NB4 (cell line): ENCODE measurements at regions not wholly inside any gene's neighbourhood (a gene's known extent, or its start where the extent isn't known, plus 50 kb on each side); places are given as distances from the start of the nearest gene placed in this dataset.

Experiments
- DNase-seq: peaks from one replicate; pipeline ENCODE4 v3.0.0; 2010; ENCODE audit warnings: low read depth
- H3K4me3 ChIP-seq: one replicate; pipeline ENCODE4 v1.5.1; 2011; ENCODE audit warnings: mild to moderate bottlenecking, low read depth, low read length, moderate library complexity
- MYC ChIP-seq: IDR thresholded peaks from 2 replicates; pipeline ENCODE4 v1.6.1; 2011; ENCODE audit warnings: low read depth, low read length
- POLR2A ChIP-seq: IDR thresholded peaks from 2 replicates; pipeline ENCODE4 v1.6.1; 2011; ENCODE audit warnings: mild to moderate bottlenecking; ENCODE audit not compliant: insufficient read length; ENCODE audit errors: extremely low read depth
- TF ChIP-seq, protein P1 (sequence below): IDR thresholded peaks from one replicate; pipeline ENCODE4 v1.5.1; 2012; ENCODE audit warnings: low read depth, low read length
- TF ChIP-seq, protein P2 (sequence below): IDR thresholded peaks from 2 replicates; pipeline ENCODE4 v1.6.1; 2011; ENCODE audit warnings: low read depth, low read length

DNA sequence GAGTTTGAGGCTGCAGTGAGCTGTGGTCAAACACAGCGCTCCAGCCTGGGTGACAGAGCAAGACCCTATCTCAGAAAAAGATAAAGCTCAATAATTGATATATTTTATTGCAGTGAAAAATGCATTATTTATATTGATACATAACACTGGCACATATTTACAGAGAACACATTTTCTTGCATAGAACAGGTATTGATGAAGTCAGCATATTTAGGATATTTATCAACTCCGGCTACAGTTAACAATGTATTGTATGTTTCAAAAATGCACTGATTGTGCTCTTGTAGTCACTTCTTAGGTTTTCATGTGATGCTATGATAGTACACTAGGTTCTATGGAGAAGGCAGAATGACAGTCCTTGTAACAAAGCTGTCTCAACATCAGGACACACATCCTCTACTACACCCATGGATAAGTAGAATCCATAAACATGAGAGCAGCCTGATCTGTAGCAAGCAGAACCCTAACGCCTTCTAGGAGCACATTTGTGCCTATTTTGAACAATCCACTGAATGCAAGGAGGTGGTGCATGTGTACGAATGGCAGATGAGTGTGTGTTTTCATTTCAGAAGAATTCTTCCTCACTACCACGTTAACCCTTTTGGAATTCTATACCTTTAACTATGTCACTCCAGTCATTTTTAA lies 586.1 kb upstream of the CELF2 start:
- DNase-seq: no peak
- H3K4me3 ChIP-seq: no peak overlapping the region
- TF ChIP-seq MYC: no peak
- TF ChIP-seq, protein P1, sequence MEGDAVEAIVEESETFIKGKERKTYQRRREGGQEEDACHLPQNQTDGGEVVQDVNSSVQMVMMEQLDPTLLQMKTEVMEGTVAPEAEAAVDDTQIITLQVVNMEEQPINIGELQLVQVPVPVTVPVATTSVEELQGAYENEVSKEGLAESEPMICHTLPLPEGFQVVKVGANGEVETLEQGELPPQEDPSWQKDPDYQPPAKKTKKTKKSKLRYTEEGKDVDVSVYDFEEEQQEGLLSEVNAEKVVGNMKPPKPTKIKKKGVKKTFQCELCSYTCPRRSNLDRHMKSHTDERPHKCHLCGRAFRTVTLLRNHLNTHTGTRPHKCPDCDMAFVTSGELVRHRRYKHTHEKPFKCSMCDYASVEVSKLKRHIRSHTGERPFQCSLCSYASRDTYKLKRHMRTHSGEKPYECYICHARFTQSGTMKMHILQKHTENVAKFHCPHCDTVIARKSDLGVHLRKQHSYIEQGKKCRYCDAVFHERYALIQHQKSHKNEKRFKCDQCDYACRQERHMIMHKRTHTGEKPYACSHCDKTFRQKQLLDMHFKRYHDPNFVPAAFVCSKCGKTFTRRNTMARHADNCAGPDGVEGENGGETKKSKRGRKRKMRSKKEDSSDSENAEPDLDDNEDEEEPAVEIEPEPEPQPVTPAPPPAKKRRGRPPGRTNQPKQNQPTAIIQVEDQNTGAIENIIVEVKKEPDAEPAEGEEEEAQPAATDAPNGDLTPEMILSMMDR: no peak
- no peak for TF ChIP-seq POLR2A
- TF ChIP-seq, protein P2, sequence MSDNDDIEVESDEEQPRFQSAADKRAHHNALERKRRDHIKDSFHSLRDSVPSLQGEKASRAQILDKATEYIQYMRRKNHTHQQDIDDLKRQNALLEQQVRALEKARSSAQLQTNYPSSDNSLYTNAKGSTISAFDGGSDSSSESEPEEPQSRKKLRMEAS: no peak

DNA sequence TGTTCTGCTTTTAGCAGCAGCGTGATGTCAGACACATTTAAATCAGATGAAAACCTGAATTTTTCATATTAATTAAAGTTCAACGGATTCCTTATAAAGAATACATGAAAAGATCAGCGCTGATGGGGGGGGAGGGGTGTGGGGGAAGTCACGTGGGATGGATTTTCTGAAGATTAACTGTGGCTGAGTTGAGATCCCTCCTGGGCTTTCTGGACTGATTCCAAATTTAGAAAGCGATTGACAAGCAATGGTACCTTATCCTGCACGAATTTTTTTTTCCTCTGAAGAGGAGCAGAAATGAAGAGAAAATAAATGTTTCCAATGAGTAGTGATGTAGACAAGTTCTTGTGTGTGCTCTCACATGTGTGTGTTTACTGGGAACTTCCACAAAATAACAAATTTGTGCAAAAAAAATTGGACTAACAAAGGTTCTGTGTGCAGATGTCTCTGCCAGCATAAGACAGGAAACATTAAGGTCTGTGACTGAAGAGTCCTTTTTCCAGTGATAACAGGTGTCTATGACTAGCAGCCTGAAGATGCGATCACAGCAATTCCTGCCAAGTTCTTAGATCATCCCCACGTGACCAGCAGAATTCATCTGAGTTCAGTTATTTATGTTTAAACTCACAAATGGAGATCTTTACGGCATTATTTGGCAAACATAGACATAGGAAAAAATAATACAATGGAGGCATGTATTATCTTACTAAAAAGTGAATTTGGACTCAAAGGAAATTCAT lies 585.2 kb upstream of the CELF2 start:
- no peak overlapping the region for H3K4me3 ChIP-seq
- TF ChIP-seq, protein P2: no peak
- TF ChIP-seq, protein P1: no peak
- TF ChIP-seq MYC (no peak), POLR2A (no peak)
- no peak for DNase-seq

DNA sequence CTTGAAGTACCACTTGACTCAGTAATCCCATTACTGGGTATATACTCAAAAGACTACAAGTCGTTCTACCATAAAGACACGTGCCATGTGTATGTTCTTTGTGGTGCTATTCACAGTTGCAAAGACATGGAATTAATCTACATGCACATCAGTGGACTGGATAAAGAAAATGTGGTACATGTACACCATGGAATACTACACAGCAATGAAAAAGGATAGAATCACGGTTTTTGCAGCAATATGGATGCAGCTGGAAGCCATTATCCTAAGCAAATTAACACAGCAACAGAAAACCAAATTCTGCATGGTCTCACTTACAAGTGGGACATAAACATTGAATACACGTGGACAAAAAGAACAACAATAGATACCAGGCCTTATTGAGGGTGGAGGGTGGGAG lies 583.4 kb upstream of the CELF2 start:
- DNase-seq: no peak
- TF ChIP-seq MYC (no peak), POLR2A (no peak)
- TF ChIP-seq, protein P1: no peak
- TF ChIP-seq, protein P2: no peak
- no peak overlapping the region for H3K4me3 ChIP-seq

DNA sequence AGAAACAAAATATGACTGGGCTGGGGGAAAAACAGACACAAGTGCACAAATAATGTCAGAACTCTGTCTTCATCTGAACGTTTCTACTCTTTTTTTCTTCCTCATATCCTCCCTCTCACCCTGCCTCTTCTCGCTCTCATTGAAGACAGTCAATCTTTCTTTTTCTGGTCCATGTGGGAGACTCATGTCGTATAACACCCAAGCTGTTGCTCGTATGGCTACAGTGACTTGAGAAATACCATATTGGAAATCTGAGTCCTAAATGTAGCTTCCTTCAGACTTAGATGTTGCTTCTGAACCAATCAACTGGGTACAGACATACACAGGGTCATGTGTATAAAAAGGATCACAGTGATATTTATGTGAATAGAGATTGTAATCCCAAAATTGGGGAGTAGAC lies 579.8 kb upstream of the CELF2 start:
- TF ChIP-seq POLR2A (no peak), MYC (no peak)
- TF ChIP-seq, protein P2: no peak
- TF ChIP-seq, protein P1: no peak
- no peak for DNase-seq
- H3K4me3 ChIP-seq: no peak overlapping the region

DNA sequence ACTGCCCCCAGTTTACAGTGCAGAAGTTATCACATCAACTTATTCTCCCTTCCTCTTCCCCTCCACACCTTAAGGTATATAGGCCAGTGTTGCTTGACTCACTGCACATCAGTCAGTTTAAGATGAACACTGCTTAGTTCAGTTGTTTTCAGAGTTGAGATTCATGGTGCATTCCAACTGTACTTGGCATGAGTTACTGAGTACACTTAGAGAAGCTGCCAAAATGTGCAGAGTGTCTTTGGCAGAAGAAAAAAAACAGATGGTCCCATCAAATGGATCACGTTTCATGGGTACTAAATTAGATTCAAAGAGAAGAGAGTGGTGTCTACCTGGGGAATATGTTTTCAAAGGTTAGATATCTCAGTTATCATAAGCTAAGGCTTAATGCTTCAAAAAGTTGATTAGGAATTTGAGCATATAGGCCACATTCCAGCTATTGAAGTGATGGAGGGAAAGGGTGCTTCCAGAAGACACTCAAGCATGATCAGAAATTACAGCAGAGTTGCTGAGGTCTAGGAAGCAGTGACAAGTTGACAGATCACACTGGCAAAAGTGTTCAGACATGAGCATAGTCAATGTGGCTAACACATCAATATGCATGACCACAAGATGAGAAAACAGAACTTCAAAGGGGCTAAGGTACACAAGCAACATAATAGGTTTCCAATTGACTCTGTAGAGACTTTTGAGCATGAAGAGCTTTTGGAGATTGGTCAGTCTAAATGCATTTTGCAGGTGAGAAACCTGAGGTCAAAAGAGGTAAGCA lies 579.2 kb upstream of the CELF2 start:
- TF ChIP-seq MYC (no peak), POLR2A (no peak)
- TF ChIP-seq, protein P1: no peak
- TF ChIP-seq, protein P2: no peak
- DNase-seq: no peak
- H3K4me3 ChIP-seq: no peak overlapping the region
